WTC11 (cell line): ENCODE measurements at regions not wholly inside any gene's neighbourhood (a gene's known extent, or its start where the extent isn't known, plus 50 kb on each side); places are given as distances from the start of the nearest gene placed in this dataset.

ENCODE experiments used
- ATAC-seq: fragments of 200-7000 bp; cut with Tn5 transposase; 2 replicates; pipeline ENCODE4 v1.10.0; 2021; ENCODE audit warnings: mild to moderate bottlenecking, moderate library complexity
- CTCF ChIA-PET: fragments of 300-600 bp; sonication (Branson Sonifier 250); formaldehyde crosslinking; loops from one replicate; lab custom pipeline; 2021; ENCODE audit warnings: antibody characterized with exemption; lab: Charles Lee
- POLR2A ChIA-PET: fragments of 350-600 bp; sonication (Branson Sonifier 250); formaldehyde crosslinking; loops from one replicate; lab custom pipeline; 2021; ENCODE audit warnings: antibody characterized with exemption; lab: Charles Lee
- DNase-seq: peaks from one replicate; pipeline ENCODE4 v3.0.0; 2021; ENCODE audit warnings: low spot score
- H3K27ac Mint-ChIP-seq: 2 replicates; pipeline ENCODE4 v1.8.0; 2021; ENCODE audit warnings: mixed read lengths
- H3K27me3 Mint-ChIP-seq: 2 replicates; pipeline ENCODE4 v1.8.0; 2021; ENCODE audit warnings: low read depth, mild to moderate bottlenecking, moderate library complexity, mixed read lengths
- H3K36me3 Mint-ChIP-seq: 2 replicates; pipeline ENCODE4 v1.8.0; 2021; ENCODE audit warnings: mixed read lengths
- H3K4me1 Mint-ChIP-seq: 2 replicates; pipeline ENCODE4 v1.8.0; 2022; ENCODE audit warnings: mixed read lengths
- H3K4me3 Mint-ChIP-seq: 2 replicates; pipeline ENCODE4 v1.8.0; 2021; ENCODE audit warnings: mild to moderate bottlenecking, moderate library complexity, mixed read lengths
- H3K9me3 Mint-ChIP-seq: 2 replicates; pipeline ENCODE4 v1.8.0; 2021; ENCODE audit warnings: mixed read lengths
- ATF1 ChIP-seq: sonication (generic); formaldehyde crosslinking; IDR thresholded peaks from 2 replicates; pipeline ENCODE4 v1.8.1; 2023; ENCODE audit warnings: mild to moderate bottlenecking, moderate library complexity, missing genetic modification reagents
- CBFB ChIP-seq: sonication (generic); formaldehyde crosslinking; IDR thresholded peaks from 2 replicates; pipeline ENCODE4 v1.8.1; 2022; ENCODE audit warnings: mild to moderate bottlenecking, low read depth, missing genetic modification reagents
- CREM ChIP-seq: sonication (generic); formaldehyde crosslinking; IDR thresholded peaks from 2 replicates; pipeline ENCODE4 v1.8.1; 2022; ENCODE audit warnings: mild to moderate bottlenecking, missing genetic modification reagents, moderate library complexity
- ELF4 ChIP-seq: sonication (generic); formaldehyde crosslinking; IDR thresholded peaks from 2 replicates; pipeline ENCODE4 v1.8.1; 2022; ENCODE audit warnings: low read depth, mild to moderate bottlenecking, moderate library complexity, missing genetic modification reagents
- ETV6 ChIP-seq: sonication (generic); formaldehyde crosslinking; IDR thresholded peaks from 2 replicates; pipeline ENCODE4 v1.8.1; 2022; ENCODE audit warnings: mild to moderate bottlenecking, missing genetic modification reagents
- FOXK1 ChIP-seq: sonication (generic); formaldehyde crosslinking; IDR thresholded peaks from 2 replicates; pipeline ENCODE4 v1.8.0; 2022; ENCODE audit warnings: mild to moderate bottlenecking, moderate library complexity, missing genetic modification reagents
- IRF2 ChIP-seq: sonication (generic); formaldehyde crosslinking; IDR thresholded peaks from 2 replicates; pipeline ENCODE4 v1.8.0; 2022; ENCODE audit warnings: low read depth, missing genetic modification reagents, borderline replicate concordance
- JAZF1 ChIP-seq: fragments of 250-450 bp; sonication (Bioruptor Pico); IDR thresholded peaks from 2 replicates; pipeline ENCODE4 v1.9.0; 2021; ENCODE audit warnings: moderate library complexity, mild to moderate bottlenecking, inconsistent platforms
- JUN ChIP-seq: sonication (generic); formaldehyde crosslinking; IDR thresholded peaks from 2 replicates; pipeline ENCODE4 v1.8.0; 2023; ENCODE audit warnings: mild to moderate bottlenecking, missing genetic modification reagents
- NR1H2 ChIP-seq: sonication (generic); formaldehyde crosslinking; IDR thresholded peaks from 2 replicates; pipeline ENCODE4 v1.9.0; 2021; ENCODE audit warnings: mild to moderate bottlenecking, moderate library complexity, missing genetic modification reagents
- SP1 ChIP-seq: sonication (generic); formaldehyde crosslinking; conservative IDR thresholded peaks from 2 replicates; pipeline ENCODE4 v1.8.1; 2022; ENCODE audit warnings: missing genetic modification reagents
- TEAD1 ChIP-seq: sonication (generic); formaldehyde crosslinking; IDR thresholded peaks from 2 replicates; pipeline ENCODE4 v1.8.0; 2022; ENCODE audit warnings: mild to moderate bottlenecking, missing genetic modification reagents
- ZNF121 ChIP-seq: sonication (generic); formaldehyde crosslinking; IDR thresholded peaks from 2 replicates; pipeline ENCODE4 v1.8.0; 2023; ENCODE audit warnings: missing genetic modification reagents
- ZNF416 ChIP-seq: fragments of 250-450 bp; sonication (Bioruptor Pico); IDR thresholded peaks from 2 replicates; pipeline ENCODE4 v1.9.0; 2021; ENCODE audit warnings: mild to moderate bottlenecking, inconsistent platforms
- TF ChIP-seq, protein P1 (sequence below): sonication (generic); formaldehyde crosslinking; conservative IDR thresholded peaks from 2 replicates; pipeline ENCODE4 v1.8.1; 2022; ENCODE audit warnings: mild to moderate bottlenecking, missing genetic modification reagents
- TF ChIP-seq, protein P2 (sequence below): sonication (generic); formaldehyde crosslinking; IDR thresholded peaks from 2 replicates; pipeline ENCODE4 v1.8.0; 2023; ENCODE audit warnings: missing genetic modification reagents
- TF ChIP-seq, protein P3 (sequence below): fragments of 250-450 bp; sonication (Bioruptor Pico); conservative IDR thresholded peaks from 2 replicates; pipeline ENCODE4 v1.9.0; 2021; ENCODE audit warnings: mild to moderate bottlenecking
- TF ChIP-seq, protein P4 (sequence below): sonication (generic); formaldehyde crosslinking; IDR thresholded peaks from 2 replicates; pipeline ENCODE4 v1.8.1; 2023; ENCODE audit warnings: mild to moderate bottlenecking, missing genetic modification reagents, moderate library complexity
- TF ChIP-seq, protein P5 (sequence below): sonication (generic); formaldehyde crosslinking; IDR thresholded peaks from 2 replicates; pipeline ENCODE4 v1.8.1; 2023; ENCODE audit warnings: mild to moderate bottlenecking, missing genetic modification reagents, borderline replicate concordance
- TF ChIP-seq, protein P6 (sequence below): sonication (generic); formaldehyde crosslinking; IDR thresholded peaks from 2 replicates; pipeline ENCODE4 v1.8.0; 2022; ENCODE audit warnings: mild to moderate bottlenecking, missing genetic modification reagents
- TF ChIP-seq, protein P7 (sequence below): sonication (generic); formaldehyde crosslinking; conservative IDR thresholded peaks from 2 replicates; pipeline ENCODE4 v1.8.1; 2023; ENCODE audit warnings: mild to moderate bottlenecking, low read depth, missing genetic modification reagents, moderate library complexity

DNA sequence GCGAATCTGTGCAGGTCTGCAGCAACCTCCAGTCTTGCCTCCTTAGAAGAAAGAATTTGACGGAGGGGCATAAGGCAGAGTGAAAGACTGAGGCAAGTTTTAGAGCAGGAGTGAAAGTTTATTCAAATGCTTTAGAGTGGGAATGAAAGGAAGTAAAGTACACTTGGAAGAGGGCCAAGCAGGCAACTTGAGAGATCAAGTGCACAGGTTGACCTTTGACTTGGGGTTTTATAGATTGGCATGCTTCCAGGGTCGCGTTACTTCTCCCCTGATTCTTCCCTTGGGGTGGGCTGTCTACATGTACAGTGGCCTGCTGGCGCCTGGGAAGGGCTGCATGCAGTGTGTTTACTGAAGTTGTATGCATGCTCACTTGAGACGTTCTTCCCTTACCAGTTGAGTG, 127.2 kb upstream of the FER start (continued):
- TF ChIP-seq, protein P1, sequence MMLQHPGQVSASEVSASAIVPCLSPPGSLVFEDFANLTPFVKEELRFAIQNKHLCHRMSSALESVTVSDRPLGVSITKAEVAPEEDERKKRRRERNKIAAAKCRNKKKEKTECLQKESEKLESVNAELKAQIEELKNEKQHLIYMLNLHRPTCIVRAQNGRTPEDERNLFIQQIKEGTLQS (CRISPR knock-in tag), result no peak
- TF ChIP-seq, protein P2, sequence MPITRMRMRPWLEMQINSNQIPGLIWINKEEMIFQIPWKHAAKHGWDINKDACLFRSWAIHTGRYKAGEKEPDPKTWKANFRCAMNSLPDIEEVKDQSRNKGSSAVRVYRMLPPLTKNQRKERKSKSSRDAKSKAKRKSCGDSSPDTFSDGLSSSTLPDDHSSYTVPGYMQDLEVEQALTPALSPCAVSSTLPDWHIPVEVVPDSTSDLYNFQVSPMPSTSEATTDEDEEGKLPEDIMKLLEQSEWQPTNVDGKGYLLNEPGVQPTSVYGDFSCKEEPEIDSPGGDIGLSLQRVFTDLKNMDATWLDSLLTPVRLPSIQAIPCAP (CRISPR knock-in tag), result no peak
- TF ChIP-seq, protein P3, sequence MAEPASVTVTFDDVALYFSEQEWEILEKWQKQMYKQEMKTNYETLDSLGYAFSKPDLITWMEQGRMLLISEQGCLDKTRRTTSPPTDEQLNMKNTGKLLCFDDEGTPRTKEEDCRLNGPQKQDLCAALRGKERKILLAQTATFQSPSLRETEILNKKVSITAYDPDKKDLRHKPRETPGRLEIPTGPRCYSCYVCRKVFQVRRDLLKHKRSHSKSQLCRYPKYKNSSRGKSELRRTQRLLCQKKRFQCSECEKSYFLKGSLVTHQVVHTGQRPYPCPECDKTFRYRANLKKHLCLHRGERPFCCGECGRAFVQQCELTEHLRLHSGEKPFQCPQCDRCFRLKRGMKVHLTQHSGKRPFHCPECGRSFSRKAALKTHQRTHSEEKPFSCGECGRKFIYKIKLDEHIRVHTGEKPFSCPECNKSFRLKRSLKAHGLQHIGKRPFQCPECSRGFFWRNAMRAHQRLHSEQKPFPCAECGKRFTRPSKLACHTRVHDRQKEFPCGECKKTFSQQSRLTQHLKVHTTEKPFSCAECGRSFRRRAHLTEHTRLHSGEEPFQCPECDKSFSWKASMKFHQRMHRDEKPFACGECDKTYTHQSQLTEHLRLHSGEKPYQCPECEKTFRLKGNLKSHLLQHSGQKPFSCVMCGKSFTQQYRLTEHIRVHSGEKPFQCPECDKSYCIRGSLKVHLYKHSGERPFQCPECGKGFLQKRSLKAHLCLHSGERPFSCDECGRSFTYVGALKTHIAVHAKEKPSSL, result no peak
- no peak for TF ChIP-seq ZNF416
- TF ChIP-seq NR1H2 (CRISPR knock-in tag), result no peak
- TF ChIP-seq FOXK1 (CRISPR knock-in tag), result no peak
- no peak for TF ChIP-seq ETV6 (CRISPR knock-in tag)
- TF ChIP-seq SP1 (CRISPR knock-in tag), result no peak
- TF ChIP-seq ZNF121 (CRISPR knock-in tag), result no peak

DNA sequence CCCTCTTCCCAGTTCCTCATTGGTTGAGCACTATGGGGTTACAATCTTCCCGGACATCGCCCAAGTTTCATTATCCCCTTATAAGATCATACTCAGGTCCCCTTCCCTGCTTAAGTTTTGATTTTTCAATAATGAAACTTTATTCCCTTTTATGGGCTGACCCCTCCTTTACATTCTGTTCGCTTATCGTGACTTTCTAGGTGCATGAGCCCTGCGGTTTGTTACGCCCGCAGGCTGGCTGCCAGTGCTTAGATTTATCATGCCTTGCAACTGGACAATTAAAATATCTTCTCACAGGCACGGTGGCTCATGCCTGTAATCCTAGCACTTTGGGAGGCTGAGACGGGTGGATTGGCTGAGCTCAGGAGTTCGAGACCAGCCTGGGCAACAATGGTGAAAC, 127.9 kb upstream of the FER start:
- Mint-ChIP-seq H3K27ac (no peak overlapping the region), H3K36me3 (peaks cover 2% of the 10 kb centered on the region; the same call in 1 of the 2 replicates), H3K9me3 (peaks cover 21% of the 10 kb centered on the region), H3K27me3 (no peaks in the 10 kb centered on the region), H3K4me1 (peaks cover 26% of the 10 kb centered on the region), H3K4me3 (no peak overlapping the region)
- ChIA-PET POLR2A (no interaction called here), CTCF (no interaction called here)
- TF ChIP-seq JAZF1 (CRISPR knock-in tag), result no peak
- no peak for TF ChIP-seq FOXK1 (CRISPR knock-in tag)
- TF ChIP-seq ATF1, result no peak
- TF ChIP-seq, protein P4, sequence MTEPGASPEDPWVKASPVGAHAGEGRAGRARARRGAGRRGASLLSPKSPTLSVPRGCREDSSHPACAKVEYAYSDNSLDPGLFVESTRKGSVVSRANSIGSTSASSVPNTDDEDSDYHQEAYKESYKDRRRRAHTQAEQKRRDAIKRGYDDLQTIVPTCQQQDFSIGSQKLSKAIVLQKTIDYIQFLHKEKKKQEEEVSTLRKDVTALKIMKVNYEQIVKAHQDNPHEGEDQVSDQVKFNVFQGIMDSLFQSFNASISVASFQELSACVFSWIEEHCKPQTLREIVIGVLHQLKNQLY (CRISPR knock-in tag), result no peak
- TF ChIP-seq TEAD1, result no peak
- no peak for TF ChIP-seq CREM (CRISPR knock-in tag)
- TF ChIP-seq JUN (CRISPR knock-in tag), result no peak
- TF ChIP-seq IRF2 (CRISPR knock-in tag), result no peak
- no peak for TF ChIP-seq ELF4 (CRISPR knock-in tag)
- TF ChIP-seq, protein P5, sequence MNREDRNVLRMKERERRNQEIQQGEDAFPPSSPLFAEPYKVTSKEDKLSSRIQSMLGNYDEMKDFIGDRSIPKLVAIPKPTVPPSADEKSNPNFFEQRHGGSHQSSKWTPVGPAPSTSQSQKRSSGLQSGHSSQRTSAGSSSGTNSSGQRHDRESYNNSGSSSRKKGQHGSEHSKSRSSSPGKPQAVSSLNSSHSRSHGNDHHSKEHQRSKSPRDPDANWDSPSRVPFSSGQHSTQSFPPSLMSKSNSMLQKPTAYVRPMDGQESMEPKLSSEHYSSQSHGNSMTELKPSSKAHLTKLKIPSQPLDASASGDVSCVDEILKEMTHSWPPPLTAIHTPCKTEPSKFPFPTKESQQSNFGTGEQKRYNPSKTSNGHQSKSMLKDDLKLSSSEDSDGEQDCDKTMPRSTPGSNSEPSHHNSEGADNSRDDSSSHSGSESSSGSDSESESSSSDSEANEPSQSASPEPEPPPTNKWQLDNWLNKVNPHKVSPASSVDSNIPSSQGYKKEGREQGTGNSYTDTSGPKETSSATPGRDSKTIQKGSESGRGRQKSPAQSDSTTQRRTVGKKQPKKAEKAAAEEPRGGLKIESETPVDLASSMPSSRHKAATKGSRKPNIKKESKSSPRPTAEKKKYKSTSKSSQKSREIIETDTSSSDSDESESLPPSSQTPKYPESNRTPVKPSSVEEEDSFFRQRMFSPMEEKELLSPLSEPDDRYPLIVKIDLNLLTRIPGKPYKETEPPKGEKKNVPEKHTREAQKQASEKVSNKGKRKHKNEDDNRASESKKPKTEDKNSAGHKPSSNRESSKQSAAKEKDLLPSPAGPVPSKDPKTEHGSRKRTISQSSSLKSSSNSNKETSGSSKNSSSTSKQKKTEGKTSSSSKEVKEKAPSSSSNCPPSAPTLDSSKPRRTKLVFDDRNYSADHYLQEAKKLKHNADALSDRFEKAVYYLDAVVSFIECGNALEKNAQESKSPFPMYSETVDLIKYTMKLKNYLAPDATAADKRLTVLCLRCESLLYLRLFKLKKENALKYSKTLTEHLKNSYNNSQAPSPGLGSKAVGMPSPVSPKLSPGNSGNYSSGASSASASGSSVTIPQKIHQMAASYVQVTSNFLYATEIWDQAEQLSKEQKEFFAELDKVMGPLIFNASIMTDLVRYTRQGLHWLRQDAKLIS (CRISPR knock-in tag), result no peak
- TF ChIP-seq CBFB (CRISPR knock-in tag), result no peak
- TF ChIP-seq, protein P6, sequence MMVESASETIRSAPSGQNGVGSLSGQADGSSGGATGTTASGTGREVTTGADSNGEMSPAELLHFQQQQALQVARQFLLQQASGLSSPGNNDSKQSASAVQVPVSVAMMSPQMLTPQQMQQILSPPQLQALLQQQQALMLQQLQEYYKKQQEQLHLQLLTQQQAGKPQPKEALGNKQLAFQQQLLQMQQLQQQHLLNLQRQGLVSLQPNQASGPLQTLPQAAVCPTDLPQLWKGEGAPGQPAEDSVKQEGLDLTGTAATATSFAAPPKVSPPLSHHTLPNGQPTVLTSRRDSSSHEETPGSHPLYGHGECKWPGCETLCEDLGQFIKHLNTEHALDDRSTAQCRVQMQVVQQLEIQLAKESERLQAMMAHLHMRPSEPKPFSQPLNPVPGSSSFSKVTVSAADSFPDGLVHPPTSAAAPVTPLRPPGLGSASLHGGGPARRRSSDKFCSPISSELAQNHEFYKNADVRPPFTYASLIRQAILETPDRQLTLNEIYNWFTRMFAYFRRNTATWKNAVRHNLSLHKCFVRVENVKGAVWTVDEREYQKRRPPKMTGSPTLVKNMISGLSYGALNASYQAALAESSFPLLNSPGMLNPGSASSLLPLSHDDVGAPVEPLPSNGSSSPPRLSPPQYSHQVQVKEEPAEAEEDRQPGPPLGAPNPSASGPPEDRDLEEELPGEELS (CRISPR knock-in tag), result no peak
- TF ChIP-seq, protein P7, sequence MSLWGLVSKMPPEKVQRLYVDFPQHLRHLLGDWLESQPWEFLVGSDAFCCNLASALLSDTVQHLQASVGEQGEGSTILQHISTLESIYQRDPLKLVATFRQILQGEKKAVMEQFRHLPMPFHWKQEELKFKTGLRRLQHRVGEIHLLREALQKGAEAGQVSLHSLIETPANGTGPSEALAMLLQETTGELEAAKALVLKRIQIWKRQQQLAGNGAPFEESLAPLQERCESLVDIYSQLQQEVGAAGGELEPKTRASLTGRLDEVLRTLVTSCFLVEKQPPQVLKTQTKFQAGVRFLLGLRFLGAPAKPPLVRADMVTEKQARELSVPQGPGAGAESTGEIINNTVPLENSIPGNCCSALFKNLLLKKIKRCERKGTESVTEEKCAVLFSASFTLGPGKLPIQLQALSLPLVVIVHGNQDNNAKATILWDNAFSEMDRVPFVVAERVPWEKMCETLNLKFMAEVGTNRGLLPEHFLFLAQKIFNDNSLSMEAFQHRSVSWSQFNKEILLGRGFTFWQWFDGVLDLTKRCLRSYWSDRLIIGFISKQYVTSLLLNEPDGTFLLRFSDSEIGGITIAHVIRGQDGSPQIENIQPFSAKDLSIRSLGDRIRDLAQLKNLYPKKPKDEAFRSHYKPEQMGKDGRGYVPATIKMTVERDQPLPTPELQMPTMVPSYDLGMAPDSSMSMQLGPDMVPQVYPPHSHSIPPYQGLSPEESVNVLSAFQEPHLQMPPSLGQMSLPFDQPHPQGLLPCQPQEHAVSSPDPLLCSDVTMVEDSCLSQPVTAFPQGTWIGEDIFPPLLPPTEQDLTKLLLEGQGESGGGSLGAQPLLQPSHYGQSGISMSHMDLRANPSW, result no peak
- ATAC-seq (no peak), DNase-seq (no peak)
